ENCODE measurements at regions not wholly inside any gene's neighbourhood (a gene's known extent, or its start where the extent isn't known, plus 50 kb on each side); places are given as distances from the start of the nearest gene placed in this dataset.

DNA sequence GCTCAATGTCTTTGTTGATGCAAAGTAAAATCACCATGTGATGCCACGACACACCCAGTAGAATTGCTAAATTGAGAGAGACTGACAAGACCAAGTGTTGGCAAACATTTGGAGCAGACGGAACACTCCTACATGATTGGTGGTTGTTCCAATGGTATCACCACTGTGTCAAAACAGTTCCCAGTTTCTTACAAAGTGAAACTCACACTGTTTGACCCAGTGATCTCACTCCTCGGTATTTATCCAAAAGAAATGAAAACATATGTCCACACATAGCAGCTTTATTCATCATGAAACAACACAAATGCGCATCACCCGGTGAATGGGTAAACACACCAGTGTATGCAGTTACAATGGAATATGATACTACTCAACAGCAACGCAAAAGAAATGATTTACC, 74.0 kb upstream of the SULF2 start:
- no peak overlapping the region for H3K4me3 ChIP-seq (ENCODE audit: low read depth, low read length)
- DNase-seq (ENCODE audit: low read depth): no peak
- no peak for TF ChIP-seq POLR2A (IDR thresholded peaks at IDR 0.05; ENCODE audit: extremely low read depth, insufficient read length)
- no peak for TF ChIP-seq MAX (IDR thresholded peaks at IDR 0.05; ENCODE audit: low read depth, low read length)
- TF ChIP-seq MYC (IDR thresholded peaks at IDR 0.05; ENCODE audit: low read depth, low read length): no peak
- no peak for TF ChIP-seq CTCF (IDR thresholded peaks at IDR 0.05; ENCODE audit: low read depth, low read length)

DNA sequence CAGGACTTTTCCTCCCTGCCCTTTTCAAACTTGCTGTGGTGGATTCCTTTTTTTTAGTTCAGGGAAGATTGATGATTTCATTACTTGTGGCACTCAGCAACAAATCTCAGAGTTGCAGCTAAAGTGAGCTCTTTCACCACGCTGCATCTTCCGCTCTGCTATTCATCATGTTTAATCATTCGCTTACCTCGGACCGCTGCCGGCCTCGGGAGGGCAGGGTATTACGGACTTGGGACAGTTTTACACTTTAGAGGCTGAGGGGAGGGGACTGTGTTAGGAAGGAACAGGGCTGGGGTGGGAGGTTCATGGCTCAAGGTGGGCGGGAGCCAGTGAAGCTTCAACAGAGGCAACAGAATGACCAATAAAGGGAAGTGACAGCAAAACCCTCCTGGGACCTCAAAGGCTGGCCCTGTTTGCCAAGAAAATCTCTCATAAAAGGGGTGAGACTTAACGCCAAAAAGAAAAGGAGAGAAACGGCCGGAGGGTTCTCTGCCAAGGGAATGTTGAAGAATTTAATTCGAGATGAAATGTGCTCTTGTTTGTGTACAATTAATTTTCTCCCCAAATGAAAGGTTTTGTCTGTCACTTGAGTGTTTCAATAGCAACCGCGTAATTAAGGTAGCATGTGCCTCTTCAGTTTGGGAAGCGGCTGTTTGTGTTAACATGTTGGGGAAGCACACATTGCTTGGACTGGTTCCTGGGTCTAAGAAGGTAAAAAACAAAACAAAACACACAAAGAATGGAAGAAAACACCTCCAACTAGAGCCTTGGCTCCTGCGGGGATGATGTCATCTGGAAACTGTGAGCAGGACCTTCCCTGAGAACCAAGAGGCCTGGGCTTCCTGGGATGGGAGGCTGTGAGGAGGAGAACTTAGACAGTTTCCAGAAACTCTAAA, 72.5 kb upstream of the SULF2 start:
- peak; percentile 75 for DNase-seq (ENCODE audit: low read depth)
- TF ChIP-seq CTCF (IDR thresholded peaks at IDR 0.05; ENCODE audit: low read depth, low read length) (no peak), MAX (IDR thresholded peaks at IDR 0.05; ENCODE audit: low read depth, low read length) (no peak), POLR2A (IDR thresholded peaks at IDR 0.05; ENCODE audit: extremely low read depth, insufficient read length) (no peak), MYC (IDR thresholded peaks at IDR 0.05; ENCODE audit: low read depth, low read length) (no peak)

DNA sequence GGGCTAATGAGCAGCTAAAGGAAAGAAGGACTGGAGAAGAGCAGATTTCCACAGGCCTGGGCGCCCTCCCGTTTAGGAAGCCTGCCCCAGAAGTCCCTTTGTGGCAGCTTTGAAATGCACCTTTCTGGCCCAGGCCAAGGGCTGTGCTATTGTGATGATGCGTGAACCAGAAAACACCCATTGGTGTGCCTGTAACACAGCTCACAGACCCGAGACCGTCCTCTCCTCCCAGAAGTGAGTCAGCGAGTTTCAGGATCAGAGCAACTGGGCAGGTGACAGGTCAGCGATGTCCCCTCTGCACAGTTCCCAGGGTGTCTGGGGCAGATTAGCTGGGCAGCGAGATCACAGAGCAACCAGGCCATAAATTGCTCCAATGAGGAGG, 71.9 kb upstream of the SULF2 start:
- H3K4me3 ChIP-seq (ENCODE audit: low read depth, low read length): no peak overlapping the region
- no peak for DNase-seq (ENCODE audit: low read depth)
- no peak for TF ChIP-seq MAX (IDR thresholded peaks at IDR 0.05; ENCODE audit: low read depth, low read length)
- no peak for TF ChIP-seq POLR2A (IDR thresholded peaks at IDR 0.05; ENCODE audit: extremely low read depth, insufficient read length)
- TF ChIP-seq CTCF (IDR thresholded peaks at IDR 0.05; ENCODE audit: low read depth, low read length): no peak
- no peak for TF ChIP-seq MYC (IDR thresholded peaks at IDR 0.05; ENCODE audit: low read depth, low read length)

More for the DNA sequence above, 72.5 kb upstream of the SULF2 start:
- H3K4me3 ChIP-seq (ENCODE audit: low read depth, low read length): no peak overlapping the region

DNA sequence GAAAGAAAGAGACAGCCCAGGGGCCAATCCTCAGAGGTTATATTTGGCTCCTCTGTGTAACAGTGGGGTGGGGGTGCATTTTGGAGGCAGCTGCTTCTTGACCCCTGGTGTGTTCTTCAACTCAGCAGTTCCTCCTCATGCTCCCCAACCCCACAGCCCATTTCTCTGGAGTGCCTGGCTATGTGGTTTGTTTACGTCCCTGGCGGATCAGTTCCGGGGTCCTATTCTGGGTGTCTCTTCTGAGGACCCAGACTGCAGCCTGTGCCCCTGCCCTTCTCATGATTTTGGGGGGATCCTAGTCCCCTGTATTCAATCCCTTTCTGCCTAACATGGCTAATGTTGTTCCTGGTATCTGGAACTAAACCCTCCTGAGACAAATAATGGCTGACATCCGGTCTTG, 70.5 kb upstream of the SULF2 start:
- no peak for TF ChIP-seq CTCF (IDR thresholded peaks at IDR 0.05; ENCODE audit: low read depth, low read length)
- TF ChIP-seq POLR2A (IDR thresholded peaks at IDR 0.05; ENCODE audit: extremely low read depth, insufficient read length): no peak
- TF ChIP-seq MAX (IDR thresholded peaks at IDR 0.05; ENCODE audit: low read depth, low read length): no peak
- TF ChIP-seq MYC (IDR thresholded peaks at IDR 0.05; ENCODE audit: low read depth, low read length): no peak
- no peak for DNase-seq (ENCODE audit: low read depth)

DNA sequence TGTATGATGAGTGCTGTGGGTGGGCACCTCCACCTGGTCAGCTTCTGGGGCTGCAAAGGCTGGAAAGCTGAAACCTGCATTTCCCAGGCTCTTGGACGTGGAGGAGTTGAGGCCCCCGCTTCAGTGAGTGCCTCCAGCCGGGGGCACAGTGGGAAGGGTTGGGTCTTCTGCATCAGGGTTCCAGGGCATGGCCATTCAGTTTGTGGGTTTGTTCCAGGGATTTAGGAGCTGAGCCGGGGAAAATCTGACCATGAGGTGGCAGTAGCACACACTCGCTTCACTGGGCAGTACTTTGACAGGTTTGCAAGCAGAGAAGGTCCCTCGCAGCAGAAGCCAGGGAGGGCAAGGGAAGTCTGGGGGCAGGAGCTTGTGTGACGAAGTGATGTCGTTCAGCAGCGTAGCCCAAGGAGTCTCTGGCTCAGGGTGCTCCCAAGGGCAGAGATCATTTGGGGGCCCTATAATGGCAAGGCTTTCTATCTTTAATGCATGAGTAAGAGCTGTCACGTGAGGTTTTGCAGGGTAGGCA, 69.5 kb upstream of the SULF2 start:
- H3K4me3 ChIP-seq (ENCODE audit: low read depth, low read length): no peak overlapping the region
- no peak for TF ChIP-seq MYC (IDR thresholded peaks at IDR 0.05; ENCODE audit: low read depth, low read length)
- peak; percentile 53 for TF ChIP-seq CTCF (IDR thresholded peaks at IDR 0.05; ENCODE audit: low read depth, low read length)
- TF ChIP-seq POLR2A (IDR thresholded peaks at IDR 0.05; ENCODE audit: extremely low read depth, insufficient read length): no peak
- peak; percentile 71 for DNase-seq (ENCODE audit: low read depth)

More for the DNA sequence above, 70.5 kb upstream of the SULF2 start:
- H3K4me3 ChIP-seq (ENCODE audit: low read depth, low read length): no peak overlapping the region
